Femur (tissue), 1 donor: ENCODE measurements at regions not wholly inside any gene's neighbourhood (a gene's known extent, or its start where the extent isn't known, plus 50 kb on each side); places are given as distances from the start of the nearest gene placed in this dataset.

Experiments used
- DNase-seq: peaks from one replicate; pipeline ENCODE4 v3.0.0-alpha.2; 2017

DNA sequence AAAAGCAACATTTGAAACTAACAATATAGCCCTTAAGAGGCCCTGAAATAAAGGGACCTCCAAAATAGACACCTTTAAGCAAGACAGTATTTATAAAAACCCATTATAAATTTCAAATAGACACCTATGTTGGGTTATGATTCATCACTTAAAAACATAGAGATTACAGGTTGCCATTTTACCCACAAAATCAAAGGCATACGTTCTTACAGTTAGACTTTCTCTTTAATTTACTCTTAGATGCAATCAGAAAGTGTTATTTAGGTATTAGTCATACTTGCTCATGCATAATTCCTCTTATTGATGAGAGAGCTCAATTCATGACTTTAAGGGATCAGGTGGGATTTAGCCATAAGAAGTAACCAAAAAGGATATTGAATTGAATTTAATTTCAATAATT lies 51.5 kb upstream of the TMEM200A start:
- DNase-seq = no peak

DNA sequence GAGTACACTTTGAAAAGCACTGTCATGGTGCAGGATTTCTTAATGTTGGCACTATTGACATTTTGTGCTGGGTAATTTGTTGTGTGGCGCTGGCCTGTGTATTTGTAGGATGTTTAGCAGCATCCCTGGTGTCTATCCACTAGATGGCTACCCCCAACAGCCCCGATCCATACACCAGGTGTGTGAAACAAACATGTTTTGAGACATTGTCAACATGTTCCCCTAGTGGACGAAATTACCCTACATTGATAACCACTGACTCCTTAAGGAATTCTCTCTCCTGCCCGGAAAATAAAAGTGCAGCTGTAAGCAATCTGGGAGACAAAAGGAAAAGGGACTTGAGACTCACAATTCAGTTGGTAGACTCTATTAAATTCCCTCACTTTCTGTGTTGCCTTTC lies 52.6 kb upstream of the TMEM200A start:
- DNase-seq = no peak

DNA sequence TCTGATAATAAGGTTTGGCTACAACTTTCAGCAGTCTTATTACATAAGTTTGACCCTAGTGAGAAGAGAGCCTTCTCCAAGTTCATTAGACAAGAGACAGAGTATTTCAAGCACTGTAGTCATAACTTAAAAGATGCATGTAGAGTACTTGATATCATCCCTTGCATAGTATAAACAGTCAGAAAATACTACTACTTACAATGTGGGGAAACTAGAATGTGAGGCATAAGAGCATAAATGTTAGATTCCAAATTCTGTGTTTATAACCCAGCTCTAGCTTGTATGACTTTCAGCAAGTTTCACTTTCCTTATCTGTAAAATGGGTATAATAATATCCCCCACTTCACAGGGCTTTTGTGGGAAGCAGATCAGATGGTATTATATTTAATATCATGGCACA lies 56.8 kb upstream of the TMEM200A start:
- no peak for DNase-seq

DNA sequence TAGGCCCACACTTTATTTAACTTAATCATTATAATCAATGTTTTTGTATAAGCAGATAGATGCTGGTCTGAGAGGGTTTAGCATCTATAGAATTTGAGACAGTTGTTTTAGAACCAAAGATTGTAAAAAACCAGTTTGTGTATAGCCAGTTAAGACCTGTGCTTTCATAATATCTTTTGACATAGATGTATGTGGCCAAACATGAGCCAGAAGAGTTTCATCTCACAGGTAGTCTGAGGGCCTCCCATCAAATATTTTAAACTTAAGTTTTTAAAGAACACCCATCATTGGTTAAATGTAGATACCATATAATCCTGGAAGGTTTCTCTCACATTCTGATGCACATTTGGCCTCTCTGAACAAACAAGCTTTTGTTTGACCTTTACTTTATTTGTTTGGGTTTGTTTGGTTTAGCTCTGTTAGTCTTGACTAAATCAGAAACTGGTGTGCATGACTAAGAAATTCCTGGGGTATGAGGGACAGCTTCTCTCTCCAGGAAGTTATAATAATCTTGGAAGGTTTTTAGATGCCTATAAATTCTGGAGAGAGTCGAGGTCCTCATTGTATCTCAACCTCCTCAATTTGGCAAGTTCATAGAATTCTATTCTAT lies 58.0 kb upstream of the TMEM200A start:
- no peak for DNase-seq

DNA sequence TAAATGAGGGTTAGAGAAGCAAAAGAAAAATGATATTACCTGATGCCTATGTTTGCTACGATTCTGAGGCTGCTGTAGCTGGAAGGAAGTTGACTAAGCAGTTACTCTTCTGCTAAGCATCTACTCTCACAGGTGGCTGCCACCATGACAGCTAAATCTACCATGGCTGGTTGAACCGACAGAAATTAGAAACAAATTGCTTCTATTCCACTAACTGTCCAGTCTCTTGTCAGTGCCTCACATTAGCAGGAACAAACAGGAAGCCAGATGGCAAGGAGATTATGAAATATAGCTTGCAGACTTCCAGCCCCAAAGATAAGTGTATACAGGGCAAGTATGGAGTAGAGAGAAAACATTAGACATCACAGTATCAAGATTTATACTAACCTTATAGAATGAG lies 59.4 kb upstream of the TMEM200A start:
- no peak for DNase-seq

DNA sequence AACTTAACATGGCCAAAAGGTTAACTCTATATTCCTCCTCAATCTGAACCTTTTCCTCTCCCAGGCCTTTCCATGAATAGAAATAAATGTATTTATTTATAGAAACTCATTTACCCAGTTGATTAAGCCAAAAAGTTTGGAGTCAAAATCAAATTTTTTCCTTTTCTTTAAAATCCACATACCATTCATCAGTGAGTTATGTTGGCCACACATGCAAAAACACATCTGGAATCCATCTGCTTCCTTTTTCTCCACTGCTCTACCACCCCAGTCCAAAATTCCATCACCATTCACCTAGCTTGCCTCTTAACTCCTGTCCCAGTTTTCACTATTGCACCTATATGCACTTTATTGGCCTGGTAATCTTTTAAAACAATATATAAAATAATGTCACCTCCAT lies 62.4 kb upstream of the TMEM200A start:
- DNase-seq = peak; percentile 34

DNA sequence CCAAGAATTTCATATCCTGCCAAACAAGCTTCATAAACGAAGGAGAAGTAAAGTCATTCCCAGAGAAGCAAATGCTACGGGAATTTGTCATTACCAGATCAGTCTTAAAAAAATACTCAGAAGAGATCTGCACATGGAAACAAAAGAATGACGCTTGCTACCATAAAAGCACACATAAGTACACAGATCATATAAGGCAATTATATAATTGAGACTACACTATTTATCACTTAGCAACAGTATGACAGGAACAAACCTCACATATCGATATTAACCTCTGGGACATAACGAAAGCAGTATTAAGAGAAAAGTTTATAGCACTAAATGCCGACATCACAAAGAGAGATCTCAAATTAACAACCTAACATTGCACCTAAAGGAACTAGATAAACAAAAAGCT lies 67.6 kb upstream of the TMEM200A start:
- DNase-seq = no peak

DNA sequence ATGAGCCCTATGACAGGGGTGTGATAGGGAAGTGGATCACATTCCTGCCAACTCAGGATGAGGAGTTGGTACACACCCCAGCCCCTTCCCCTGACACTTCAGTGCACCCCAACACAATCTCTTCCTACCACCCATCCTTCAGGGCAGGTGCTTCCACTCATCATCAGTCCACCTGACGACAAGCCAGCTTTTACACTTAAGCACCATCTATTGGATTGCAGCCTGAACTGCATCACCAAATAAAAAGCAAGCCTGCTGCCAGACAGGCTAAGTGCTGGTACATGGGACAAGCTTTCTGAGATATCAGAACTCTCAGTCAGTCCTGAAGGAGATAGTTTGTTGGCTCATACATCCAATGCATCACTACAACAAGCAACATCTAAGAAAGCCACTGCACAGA lies 69.0 kb upstream of the TMEM200A start:
- DNase-seq = no peak

DNA sequence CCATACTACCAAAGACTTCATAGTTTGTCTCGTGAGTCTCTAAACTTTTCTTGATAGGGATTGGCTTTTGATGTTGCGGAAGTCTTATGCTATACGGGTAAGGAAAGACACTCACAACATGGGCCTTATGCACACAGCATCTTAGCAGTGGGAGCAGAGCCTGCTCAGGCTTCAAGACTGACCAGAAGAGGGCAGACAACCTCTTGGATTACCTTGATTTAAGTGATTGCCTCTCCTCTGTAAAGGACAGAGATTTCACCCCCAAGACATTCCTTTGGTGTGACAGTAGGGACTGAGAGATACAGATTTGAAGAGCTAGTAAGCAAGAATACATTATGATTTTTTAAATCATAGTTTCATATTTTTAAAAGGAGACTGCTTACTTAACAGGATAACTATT lies 71.0 kb upstream of the SAMD3 start:
- DNase-seq = no peak

DNA sequence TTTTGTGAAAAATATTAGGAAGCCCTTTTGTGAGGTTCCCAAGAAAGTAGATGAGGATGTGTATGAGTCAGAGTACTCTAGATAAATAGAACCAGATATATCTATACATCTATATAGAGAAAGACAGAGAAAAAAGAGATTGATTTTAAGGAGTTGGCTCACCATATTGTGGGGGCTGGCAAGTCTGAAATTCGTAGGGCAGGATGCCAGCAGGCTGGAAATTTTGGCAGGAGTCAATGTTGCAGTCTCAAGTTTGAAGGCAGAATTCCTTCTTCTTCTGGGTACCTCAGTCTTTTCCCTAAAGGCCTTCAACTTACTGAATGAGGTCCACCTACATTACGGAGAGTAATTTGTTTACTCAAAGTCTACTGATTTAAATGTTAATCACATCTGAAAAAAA lies 65.3 kb upstream of the SAMD3 start:
- no peak for DNase-seq

DNA sequence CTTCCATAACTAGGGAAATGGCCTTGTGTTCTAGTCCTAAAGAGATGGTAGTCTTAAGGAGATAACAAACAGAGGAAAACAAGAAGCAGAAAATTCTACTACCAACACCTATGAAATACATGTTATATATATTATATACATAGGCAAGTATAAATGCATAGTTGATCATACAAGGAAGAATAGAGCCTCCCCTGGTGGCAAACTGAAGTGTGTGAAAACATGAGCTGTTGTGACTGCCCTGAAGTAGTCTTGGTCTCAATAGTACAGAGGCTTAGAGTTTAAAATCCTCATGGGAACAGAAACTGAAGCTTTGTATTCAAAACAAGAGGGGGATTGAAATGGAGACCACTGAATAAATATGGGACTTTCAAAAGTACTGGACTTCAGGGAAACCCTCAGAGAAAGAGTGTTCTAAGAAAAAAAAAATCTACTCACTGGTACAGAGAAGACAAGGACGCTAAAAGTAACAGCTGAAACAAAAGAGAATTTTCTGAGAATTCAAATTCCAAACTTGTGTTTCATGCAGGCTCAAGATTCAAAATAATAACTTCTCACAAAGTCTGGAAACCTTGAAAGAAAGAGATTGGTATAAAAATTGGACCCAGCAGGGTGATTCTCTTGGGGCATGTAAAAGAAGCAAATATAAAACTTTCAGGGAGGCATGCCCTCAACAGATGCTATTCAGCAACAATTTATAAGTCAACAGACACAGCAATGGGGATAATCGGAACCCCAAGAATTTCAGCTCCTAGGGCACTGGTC lies 59.7 kb upstream of the SAMD3 start:
- DNase-seq = no peak

DNA sequence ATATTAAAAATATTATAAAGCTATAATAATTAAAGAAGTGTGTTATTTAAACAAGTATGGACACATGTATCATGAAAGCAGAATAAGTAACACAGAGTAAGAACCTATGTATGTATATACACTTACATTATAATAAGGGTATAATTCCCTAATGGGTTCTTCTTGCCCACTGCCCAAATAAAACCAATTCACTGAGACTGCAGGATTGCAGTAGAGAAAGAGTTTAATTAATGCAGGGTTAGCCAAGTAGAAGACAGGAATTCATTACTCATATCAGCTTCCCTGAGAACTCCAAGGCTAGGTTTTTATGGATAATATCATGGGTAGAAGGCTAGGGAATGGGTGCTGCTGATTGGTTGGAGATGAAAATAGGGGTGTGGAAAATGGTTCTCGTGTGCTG lies 53.8 kb upstream of the SAMD3 start:
- DNase-seq = no peak

DNA sequence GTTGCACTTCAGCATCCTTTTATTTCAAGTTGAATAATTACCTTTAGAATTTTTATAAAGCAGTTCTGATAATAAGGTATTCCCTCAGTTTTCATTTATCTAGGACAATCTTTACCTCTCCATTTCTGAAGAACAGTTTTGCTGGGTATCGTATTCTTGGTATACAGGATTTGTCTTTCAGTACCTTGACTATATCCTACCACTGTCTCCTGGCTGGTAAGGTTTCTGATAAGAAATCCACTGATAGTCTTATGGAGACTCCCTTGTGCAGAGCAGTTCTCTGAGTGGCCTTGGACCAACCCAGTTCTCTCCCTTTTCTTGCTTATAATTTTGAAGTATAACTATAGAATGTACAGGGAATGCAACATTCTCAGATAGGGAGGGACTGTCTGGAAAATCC lies 51.3 kb upstream of the SAMD3 start:
- DNase-seq = no peak
